Stimulated activated naive CD8-positive, alpha-beta T cell treated with anti-CD3 and anti-CD28 coated beads, Interleukin-15, Interleukin-2, amounts not matched to agents 100 U/mL and 50 U/mL, for 24 hours (primary cell): ENCODE measurements at regions not wholly inside any gene's neighbourhood (a gene's known extent, or its start where the extent isn't known, plus 50 kb on each side); places are given as distances from the start of the nearest gene placed in this dataset.

ENCODE experiments used
- ATAC-seq: fragments of 150-1000 bp; cut with Tn5 transposase; one replicate; pipeline ENCODE4 v1.10.0; 2021
- DNase-seq: peaks from one replicate; pipeline ENCODE4 v3.0.0; 2021

- no peak for ATAC-seq
- DNase-seq: no peak
These were observed 199.8 kb upstream of the ZIC3 start for GRCh38 chrX:137366018-137366633.

GRCh38 chrX:137363559-137363958 lies 202.4 kb upstream of the ZIC3 start:
- ATAC-seq: no peak
- no peak for DNase-seq

DNA sequence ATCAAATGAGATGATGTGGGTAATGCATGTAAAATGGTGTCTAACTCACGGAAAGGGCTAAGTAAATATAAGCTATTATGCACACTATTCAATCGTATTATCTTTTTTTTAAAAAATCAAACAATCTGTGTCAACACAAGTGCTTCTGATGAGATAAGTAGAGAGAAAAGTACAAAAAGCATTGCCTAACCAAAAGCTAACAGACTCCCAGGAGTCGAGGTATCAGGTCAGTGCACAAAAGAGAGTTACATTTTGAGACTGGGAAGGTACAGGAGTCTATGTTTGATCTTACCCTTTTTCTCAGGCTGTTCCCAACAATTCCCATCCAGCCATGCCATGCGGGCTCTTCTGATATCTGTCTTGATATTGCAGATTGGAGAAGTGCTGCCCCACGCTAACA lies 203.3 kb upstream of the ZIC3 start:
- ATAC-seq: no peak

GRCh38 chrX:137354851-137355250 lies 211.1 kb upstream of the ZIC3 start:
- DNase-seq (no peak), ATAC-seq (no peak)

More for the DNA sequence above, 203.3 kb upstream of the ZIC3 start:
- no peak for DNase-seq

DNA sequence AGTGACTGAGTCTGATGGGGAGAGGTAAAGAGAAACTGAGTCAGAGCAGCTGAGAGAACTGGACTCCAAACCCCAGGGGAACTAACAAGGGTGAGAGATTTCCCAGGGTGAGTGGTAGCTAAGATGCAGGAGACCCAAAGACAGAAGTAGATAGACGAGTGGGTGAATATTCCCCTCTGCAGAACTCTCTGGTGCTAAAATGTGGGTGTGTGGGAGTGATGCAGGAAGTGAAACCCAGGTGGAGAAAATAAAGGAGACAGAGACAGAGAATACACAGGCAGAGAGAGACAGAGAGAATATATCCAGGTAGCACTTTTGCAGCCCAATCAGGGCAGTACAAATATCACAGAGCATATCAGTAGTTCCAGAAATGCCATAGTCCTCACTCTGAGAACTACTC lies 212.5 kb upstream of the ZIC3 start:
- ATAC-seq (no peak), DNase-seq (no peak)

GRCh38 chrX:137352101-137352660 lies 213.7 kb upstream of the ZIC3 start:
- no peak for DNase-seq
- no peak for ATAC-seq

- no peak for DNase-seq
- ATAC-seq: no peak
These were observed 223.0 kb upstream of the ZIC3 start for GRCh38 chrX:137342969-137343368.

- DNase-seq (peak; percentile 10), ATAC-seq (peak; percentile 87)
These were observed 252.3 kb upstream of the ZIC3 start for GRCh38 chrX:137313627-137314026.

- ATAC-seq (no peak), DNase-seq (no peak)
These were observed 260.5 kb upstream of the ZIC3 start for GRCh38 chrX:137305404-137305803.

DNA sequence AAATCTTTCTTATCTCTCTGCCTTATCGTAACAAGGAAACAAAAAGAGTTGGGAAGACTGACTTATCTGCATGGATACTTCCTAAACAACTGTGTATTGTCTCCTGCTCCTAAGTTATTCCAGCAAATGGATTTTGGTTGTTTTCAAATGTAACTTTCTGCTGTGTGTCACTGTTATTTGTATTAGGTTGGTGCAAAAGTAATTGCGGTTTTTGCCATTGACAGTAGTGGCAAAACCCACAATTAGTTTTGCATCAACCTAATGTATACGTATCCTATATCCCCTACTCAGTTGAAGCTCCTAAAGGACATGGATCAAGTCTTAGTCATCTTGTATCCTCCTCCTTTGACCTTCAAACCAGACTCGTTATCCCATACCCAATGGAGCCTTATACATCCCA lies 263.4 kb upstream of the GPR101 start:
- no peak for DNase-seq
- no peak for ATAC-seq

GRCh38 chrX:137290011-137290410 lies 256.2 kb upstream of the GPR101 start:
- no peak for ATAC-seq

GRCh38 chrX:137287191-137287590 lies 253.4 kb upstream of the GPR101 start:
- ATAC-seq: no peak

More at GRCh38 chrX:137290011-137290410, 256.2 kb upstream of the GPR101 start:
- DNase-seq: no peak

DNA sequence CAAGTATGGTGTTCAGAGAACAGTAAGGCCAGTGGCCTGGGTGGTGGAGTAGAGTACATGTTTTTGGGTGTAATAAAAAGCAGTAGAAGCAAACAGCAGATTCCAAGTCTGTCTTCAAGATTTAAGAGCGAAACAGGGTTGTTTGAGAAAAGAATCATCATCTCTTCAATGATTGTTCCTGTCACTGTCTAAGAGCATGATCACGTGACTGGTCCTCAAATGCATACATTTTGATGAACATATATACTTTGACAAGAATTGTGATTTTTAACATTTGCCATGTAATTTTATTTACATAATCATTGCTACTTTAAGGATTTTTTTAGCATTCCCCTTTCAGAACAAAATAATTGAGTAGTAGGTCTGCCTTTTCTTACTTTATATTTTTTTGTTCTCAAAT lies 252.6 kb upstream of the GPR101 start:
- no peak for DNase-seq
- no peak for ATAC-seq

More at GRCh38 chrX:137287191-137287590, 253.4 kb upstream of the GPR101 start:
- DNase-seq: no peak

- ATAC-seq: no peak
- no peak for DNase-seq
These were observed 245.0 kb upstream of the GPR101 start for GRCh38 chrX:137278825-137279224.

GRCh38 chrX:137263374-137263773 lies 229.6 kb upstream of the GPR101 start:
- ATAC-seq (no peak), DNase-seq (no peak)

DNA sequence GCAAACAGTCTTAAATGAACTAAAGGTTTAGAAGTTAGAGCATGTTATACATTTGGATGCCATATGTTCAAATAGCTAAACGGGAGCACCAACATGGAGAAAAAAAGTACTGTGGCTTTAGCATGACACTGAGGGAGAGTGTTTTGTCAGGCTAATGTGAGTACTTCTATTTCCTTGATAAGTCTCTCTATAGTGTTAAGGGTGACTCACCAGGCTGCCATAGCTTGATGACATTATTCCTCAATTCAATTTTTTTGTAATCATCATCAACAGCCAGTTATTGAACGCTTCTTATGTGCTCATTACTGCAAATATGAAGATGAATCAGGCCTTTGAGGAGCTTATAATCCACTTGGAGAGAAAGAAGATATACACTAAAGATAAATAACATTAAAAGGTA lies 211.4 kb upstream of the GPR101 start:
- DNase-seq (no peak), ATAC-seq (no peak)

DNA sequence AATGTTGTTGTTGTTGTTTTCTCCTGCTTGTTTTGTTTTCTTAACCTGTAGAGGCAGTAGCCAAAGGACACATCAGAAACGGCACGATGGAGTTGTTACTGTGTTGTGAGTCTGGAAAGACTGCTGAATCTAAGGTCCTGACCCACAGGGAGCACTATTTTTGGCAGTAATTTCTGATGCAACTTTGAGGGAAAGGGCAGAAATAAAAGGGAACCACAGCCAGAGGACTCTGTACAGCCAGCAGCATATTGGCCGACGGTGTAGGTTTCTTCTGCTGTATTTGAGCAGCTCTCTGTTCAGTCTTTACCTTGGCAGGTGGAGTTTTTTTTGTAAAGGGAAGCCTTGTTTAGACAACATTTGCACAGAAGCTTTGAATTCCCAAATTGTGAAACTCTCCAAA lies 203.0 kb upstream of the GPR101 start:
- no peak for DNase-seq

DNA sequence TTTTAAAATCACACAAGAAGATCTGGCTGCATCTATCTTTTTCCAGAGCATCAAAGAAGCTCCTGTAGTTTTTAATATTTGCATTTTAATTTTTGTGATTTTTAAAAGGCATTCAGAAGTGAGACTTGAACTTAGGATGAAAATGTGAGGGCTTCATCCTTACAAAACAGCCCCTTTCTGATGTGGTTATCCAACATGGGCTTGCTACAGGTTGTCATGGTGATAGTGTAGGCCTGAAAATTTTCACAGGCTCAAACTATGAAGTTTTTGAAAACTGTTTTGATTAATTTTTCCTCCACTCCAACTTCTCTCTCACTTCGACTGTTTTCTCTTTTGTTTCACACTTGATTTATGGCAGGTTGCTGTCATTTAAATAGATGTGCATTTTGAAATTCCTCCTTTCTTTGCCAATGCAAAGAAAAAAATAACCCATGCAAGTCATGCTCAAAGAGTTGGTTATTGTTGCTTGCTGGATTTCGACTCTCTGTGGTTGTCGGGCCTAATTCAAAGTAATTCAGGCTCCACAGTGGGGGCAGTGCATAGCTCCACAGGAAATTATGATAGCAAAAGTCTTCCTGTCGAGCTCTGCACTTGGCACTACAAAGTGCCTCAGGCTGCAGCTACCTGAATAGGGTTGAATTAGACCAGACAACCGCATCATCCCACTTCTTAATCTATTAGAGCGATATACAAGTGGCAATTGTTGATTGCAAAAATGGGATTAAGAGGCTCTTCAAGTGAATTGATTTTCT lies 201.0 kb upstream of the GPR101 start:
- ATAC-seq: no peak

More for the DNA sequence above, 203.0 kb upstream of the GPR101 start:
- ATAC-seq: no peak

DNA sequence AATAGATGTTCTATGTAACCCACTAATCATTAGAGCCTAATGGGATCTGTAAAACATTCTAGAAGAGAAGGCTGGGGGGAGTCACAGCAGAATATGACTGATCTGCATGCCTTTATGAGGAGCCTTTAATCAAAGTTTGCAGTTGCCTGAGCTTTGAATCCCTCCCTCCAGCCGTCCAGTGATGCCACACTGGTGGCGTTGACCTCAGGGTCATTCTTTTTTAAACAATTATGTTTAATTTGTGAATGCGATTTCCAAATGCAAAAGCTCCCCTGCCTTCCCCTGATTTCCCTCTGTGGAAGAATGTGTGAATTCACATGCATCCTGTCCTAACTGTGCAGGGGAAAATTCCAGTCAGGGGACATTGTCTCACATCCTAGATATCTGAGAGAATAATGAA lies 199.7 kb upstream of the GPR101 start:
- DNase-seq (no peak), ATAC-seq (no peak)

More for the DNA sequence above, 201.0 kb upstream of the GPR101 start:
- no peak for DNase-seq

DNA sequence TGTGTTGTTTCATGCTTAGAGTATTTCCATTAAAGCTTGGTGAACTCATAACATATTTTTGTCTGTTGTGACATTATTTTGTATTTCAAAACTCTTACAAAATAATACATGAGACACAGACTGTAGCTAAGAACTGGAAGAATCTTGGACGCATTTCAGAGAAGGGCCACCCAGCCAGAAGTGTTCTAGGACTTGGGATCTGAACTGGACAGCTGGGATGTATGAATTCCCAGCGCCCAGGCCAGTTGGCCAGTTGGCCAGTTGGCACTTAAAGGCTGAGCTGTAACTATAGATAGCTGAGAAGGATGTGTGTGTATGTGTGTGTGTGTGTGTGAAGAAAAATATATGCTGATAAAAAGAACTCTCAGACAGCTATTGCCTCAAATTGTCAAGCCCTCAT lies 193.4 kb upstream of the GPR101 start:
- DNase-seq (no peak), ATAC-seq (no peak)

DNA sequence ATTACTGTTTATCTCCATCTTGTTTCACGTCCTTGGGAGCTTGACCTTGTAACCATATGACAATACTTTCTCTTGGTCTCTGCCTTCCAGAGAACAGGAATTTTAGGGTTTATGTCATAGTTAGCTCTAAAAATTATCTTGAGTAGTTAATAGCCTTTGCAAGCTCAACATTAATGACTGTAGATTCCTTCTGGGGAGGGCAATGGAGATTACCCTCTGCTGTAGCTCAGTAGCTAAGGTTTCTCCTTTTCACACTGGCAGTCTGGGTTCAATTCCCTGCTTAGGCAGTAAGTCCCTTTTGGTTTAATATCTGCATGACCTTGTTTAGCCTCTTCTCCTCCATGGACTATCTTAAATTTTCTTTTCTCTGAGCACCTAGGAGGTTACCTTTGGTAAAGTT lies 181.7 kb upstream of the GPR101 start:
- no peak for ATAC-seq
- no peak for DNase-seq

DNA sequence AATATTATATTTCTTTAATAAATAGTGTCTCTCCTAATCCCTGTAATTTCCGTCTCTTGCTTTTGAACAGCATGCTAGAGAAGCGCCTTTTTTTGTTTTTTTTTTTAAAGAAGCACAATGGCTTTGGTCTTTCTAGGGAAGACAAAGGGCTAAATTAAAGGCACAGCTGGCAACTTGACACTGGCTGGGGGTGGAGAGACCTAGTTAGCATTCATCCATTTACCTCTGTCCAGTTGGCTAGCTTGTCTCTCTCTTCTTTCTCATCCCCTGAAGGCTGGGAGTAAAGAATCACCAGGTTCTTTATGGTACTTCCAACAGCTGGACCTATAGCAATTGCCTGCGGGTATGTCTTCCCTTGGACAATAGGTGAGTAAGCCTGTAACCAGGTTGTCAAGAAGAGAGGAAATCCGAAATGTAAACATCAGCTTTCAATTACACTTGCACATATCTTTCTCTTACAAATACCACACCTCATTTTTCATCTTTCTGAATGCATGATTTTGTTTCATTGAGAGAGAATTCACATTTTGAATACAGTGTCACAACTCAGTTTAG lies 178.4 kb upstream of the GPR101 start:
- ATAC-seq: no peak
- no peak for DNase-seq

DNA sequence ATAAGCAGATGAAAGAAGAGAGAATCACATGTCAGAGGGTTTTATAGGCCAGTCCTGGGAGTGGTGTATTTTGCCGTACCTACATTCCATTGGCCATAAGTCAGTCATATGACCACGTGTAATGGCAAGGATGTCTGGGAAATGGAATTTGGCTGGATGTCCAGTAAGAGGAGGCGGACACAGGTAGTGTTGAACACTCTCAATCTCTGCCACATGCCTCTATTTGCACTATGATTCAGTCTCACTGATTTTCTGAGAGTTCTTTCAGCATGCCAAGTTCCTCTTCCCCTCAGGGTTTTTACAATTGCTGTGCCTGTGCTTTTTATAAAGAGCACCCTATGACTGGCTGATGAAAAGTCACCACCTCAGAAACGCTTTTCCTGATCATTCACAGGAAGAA lies 164.2 kb upstream of the GPR101 start:
- DNase-seq (no peak), ATAC-seq (no peak)
